ENCODE measurements at regions not wholly inside any gene's neighbourhood (a gene's known extent, or its start where the extent isn't known, plus 50 kb on each side); places are given as distances from the start of the nearest gene placed in this dataset.
"Not testable (repeated sequence)": the region's sequence is repeated elsewhere in the genome, so short reads cannot be mapped to it uniquely, and the experiment has no call there.

DNA sequence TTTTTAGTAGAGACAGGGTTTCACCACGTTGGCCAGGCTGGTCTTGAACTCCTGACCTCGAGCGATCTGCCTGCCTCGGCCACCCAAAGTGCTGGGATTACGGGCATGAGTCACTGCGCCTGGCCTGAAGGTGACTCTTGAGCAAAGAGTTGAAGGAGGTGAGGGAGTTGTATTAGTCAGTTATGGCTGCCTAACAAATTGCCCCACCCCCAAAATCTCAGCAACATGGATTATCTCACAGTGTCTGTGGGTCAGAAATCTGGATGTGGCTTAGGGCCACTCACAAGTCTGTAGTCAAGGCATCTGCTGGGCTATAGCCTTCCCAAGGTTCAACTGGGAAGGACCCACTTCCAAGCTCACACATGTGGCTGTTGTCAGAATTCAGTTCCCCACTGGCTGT, 52.8 kb upstream of the ADGRE5 start:
- Histone ChIP-seq H3K27me3 (ENCODE audit: control insufficient read depth in 2 of 2, insufficient read depth in 1 of 2, low read length in 1 of 2) (peaks cover 0 to 3% of the 10 kb centered on the region in 2 donors), H3K4me3 (ENCODE audit: low read length in 2 of 2) (no peak overlapping the region)
- 96% methylated on average over 6 of the region's 6 CpGs for WGBS

DNA sequence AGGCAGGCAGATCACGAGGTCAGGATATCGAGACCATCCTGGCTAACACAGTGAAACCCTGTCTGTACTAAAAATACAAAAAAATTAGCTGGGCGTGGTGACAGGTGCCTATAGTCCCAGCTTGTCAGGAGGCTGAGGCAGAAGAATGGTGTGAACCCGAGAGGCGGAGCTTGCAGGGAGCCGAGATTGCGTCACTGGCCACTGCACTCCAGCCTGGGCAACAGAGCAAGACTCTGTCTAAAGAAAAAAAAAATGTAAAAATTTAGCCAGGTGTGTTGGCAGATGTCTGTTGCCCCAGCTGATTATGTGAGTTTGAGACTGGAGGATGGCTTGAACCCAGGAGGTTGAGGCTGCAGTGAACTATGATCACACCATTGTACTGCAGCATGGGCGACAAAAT, 54.2 kb upstream of the ADGRE5 start:
- not testable (repeated sequence) for H3K9me3 ChIP-seq (ENCODE audit: control insufficient read depth in 2 of 2, insufficient read depth in 1 of 2, low read length in 1 of 2); H3K4me1 ChIP-seq (ENCODE audit: control insufficient read depth in 2 of 2, insufficient read depth in 2 of 2, low read length in 2 of 2); H3K36me3 ChIP-seq (ENCODE audit: control insufficient read depth in 2 of 2, insufficient read depth in 2 of 2, low read length in 1 of 2); H3K27me3 ChIP-seq (ENCODE audit: control insufficient read depth in 2 of 2, insufficient read depth in 1 of 2, low read length in 1 of 2); H3K27ac ChIP-seq (ENCODE audit: low read depth in 1 of 2, low read length in 1 of 2); DNase-seq (ENCODE audit: low read depth in 6 of 9, low spot score in 9 of 9); H3K4me3 ChIP-seq (ENCODE audit: low read length in 2 of 2)
- WGBS, result 93% methylated on average over 8 of the region's 8 CpGs

More for the DNA sequence above, 52.8 kb upstream of the ADGRE5 start:
- Histone ChIP-seq H3K9me3 (ENCODE audit: control insufficient read depth in 2 of 2, insufficient read depth in 1 of 2, low read length in 1 of 2) (no peaks in the 10 kb centered on the region), H3K4me1 (ENCODE audit: control insufficient read depth in 2 of 2, insufficient read depth in 2 of 2, low read length in 2 of 2) (peaks cover 2 to 3% of the 10 kb centered on the region in 2 donors), H3K36me3 (ENCODE audit: control insufficient read depth in 2 of 2, insufficient read depth in 2 of 2, low read length in 1 of 2) (no peaks in the 10 kb centered on the region), H3K27ac (ENCODE audit: low read depth in 1 of 2, low read length in 1 of 2) (no peak overlapping the region)
- DNase-seq (ENCODE audit: low read depth in 6 of 9, low spot score in 9 of 9), result no peak

DNA sequence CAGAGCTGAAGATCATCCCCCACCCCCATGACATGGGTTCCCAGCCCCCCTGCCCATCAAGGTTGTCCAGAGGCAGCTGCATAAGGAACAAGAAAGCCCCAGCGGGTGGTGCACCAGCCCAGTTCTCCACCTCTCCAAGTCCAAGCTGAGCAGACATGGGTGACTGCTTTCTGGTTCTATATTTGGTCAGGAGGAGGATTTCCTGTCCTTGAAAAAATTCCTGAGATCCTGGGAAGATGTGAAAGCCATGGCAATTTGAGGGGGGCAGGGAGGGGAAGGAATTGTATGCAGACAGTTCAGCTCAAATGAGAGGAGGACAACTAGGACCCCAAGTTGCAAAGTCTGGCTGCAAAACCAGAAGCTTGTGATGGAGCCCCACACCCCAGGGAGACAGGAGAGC, 55.4 kb upstream of the ADGRE5 start:
- H3K27me3 ChIP-seq (ENCODE audit: control insufficient read depth in 2 of 2, insufficient read depth in 1 of 2, low read length in 1 of 2), result no peaks in the 10 kb centered on the region
- H3K9me3 ChIP-seq (ENCODE audit: control insufficient read depth in 2 of 2, insufficient read depth in 1 of 2, low read length in 1 of 2), result no peaks in the 10 kb centered on the region
- H3K4me3 ChIP-seq (ENCODE audit: low read length in 2 of 2), result no peak overlapping the region
- no peaks in the 10 kb centered on the region for H3K36me3 ChIP-seq (ENCODE audit: control insufficient read depth in 2 of 2, insufficient read depth in 2 of 2, low read length in 1 of 2)
- WGBS, result 94% methylated on average over 1 of the region's 1 CpG
- no peak overlapping the region for H3K27ac ChIP-seq (ENCODE audit: low read depth in 1 of 2, low read length in 1 of 2)
- DNase-seq (ENCODE audit: low read depth in 6 of 9, low spot score in 9 of 9), result no peak
- no peaks in the 10 kb centered on the region for H3K4me1 ChIP-seq (ENCODE audit: control insufficient read depth in 2 of 2, insufficient read depth in 2 of 2, low read length in 2 of 2)

DNA sequence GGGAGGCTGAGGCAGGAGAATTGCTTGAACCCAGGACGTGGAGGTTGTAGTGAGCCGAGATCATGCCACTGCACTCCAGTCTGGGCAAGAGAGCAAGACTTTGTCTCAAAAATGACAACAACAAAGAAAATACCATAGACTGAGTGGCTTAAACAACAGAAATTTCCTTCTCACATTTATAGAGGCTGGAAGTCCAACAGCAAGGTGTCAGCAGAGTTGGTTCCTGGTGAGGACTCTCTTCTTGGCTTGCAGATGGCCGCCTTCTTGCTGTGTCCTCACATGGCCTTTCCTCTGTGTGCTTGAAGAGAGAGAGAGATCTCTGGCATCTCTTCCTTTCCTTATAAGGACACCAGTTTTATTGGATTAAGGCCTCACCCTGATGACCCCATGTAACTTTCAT, 56.1 kb upstream of the ADGRE5 start:
- H3K4me1 ChIP-seq (ENCODE audit: control insufficient read depth in 2 of 2, insufficient read depth in 2 of 2, low read length in 2 of 2), result no peaks in the 10 kb centered on the region
- no peak overlapping the region for H3K27ac ChIP-seq (ENCODE audit: low read depth in 1 of 2, low read length in 1 of 2)
- no peak for DNase-seq (ENCODE audit: low read depth in 6 of 9, low spot score in 9 of 9)
- no peaks in the 10 kb centered on the region for H3K9me3 ChIP-seq (ENCODE audit: control insufficient read depth in 2 of 2, insufficient read depth in 1 of 2, low read length in 1 of 2)
- 97% methylated on average over 3 of the region's 3 CpGs for WGBS
- no peaks in the 10 kb centered on the region for H3K27me3 ChIP-seq (ENCODE audit: control insufficient read depth in 2 of 2, insufficient read depth in 1 of 2, low read length in 1 of 2)
- H3K4me3 ChIP-seq (ENCODE audit: low read length in 2 of 2), result no peak overlapping the region
- no peaks in the 10 kb centered on the region for H3K36me3 ChIP-seq (ENCODE audit: control insufficient read depth in 2 of 2, insufficient read depth in 2 of 2, low read length in 1 of 2)

DNA sequence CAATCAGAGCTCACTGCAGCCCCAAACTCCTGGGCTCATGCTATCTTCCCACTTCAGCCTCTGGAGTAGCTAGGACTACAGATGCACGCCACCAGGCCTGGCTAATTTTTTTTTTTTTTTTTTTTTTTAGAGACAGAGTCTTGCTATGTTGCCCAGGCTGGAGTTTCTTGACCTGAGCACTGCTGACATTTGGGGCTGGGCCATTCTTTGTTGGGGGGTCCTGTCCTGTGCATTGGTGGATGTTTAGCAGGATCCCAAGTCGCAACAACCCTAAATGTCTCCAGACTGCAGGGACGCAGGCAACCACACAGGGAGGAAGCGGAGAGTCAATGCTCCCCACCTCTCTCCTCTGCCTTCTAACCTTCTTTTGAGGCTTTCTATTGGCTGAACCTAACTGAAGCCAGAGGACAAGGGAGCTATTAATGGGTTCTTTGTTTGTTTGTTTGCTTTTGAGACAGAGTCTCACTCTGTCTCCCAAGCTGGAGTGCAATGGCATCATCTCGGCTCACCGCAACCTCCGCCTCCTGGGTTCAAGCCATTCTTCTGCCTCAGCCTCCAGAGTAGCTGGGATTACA, 58.3 kb upstream of the ADGRE5 start:
- H3K9me3 ChIP-seq (ENCODE audit: control insufficient read depth in 2 of 2, insufficient read depth in 1 of 2, low read length in 1 of 2), result no peaks in the 10 kb centered on the region
- no peaks in the 10 kb centered on the region for H3K36me3 ChIP-seq (ENCODE audit: control insufficient read depth in 2 of 2, insufficient read depth in 2 of 2, low read length in 1 of 2)
- H3K4me1 ChIP-seq (ENCODE audit: control insufficient read depth in 2 of 2, insufficient read depth in 2 of 2, low read length in 2 of 2), result no peaks in the 10 kb centered on the region
- no peak overlapping the region for H3K4me3 ChIP-seq (ENCODE audit: low read length in 2 of 2)
- no peak overlapping the region for H3K27ac ChIP-seq (ENCODE audit: low read depth in 1 of 2, low read length in 1 of 2)
- 96% methylated on average over 7 of the region's 7 CpGs for WGBS
- H3K27me3 ChIP-seq (ENCODE audit: control insufficient read depth in 2 of 2, insufficient read depth in 1 of 2, low read length in 1 of 2), result peaks cover 0 to 3% of the 10 kb centered on the region in 2 donors
- no peak for DNase-seq (ENCODE audit: low read depth in 6 of 9, low spot score in 9 of 9)

DNA sequence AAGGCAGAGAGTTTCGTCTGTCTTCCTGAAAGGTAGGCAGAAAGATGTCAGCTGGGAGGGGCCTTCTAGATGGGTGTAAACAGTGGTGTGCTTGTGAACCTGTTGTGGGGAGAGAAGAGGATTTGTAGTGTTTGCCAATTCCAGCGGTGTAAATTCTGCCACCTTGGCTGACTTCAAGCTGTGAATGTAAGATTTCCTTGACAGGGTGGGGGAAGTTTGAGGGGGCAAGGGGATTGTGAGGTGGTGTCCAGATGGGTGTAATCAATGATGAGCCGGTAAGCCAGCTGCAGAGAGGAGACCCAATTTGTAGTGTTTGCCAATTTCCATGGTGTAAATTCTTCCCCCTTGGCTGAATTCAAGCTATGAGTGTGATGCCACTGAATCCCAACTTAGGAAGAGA, 61.0 kb upstream of the ADGRE5 start:
- no peaks in the 10 kb centered on the region for H3K4me1 ChIP-seq (ENCODE audit: control insufficient read depth in 2 of 2, insufficient read depth in 2 of 2, low read length in 2 of 2)
- no peak overlapping the region for H3K27ac ChIP-seq (ENCODE audit: low read depth in 1 of 2, low read length in 1 of 2)
- H3K4me3 ChIP-seq (ENCODE audit: low read length in 2 of 2), result no peak overlapping the region
- no peak for DNase-seq (ENCODE audit: low read depth in 6 of 9, low spot score in 9 of 9)
- peaks cover 0 to 3% of the 10 kb centered on the region in 2 donors for H3K27me3 ChIP-seq (ENCODE audit: control insufficient read depth in 2 of 2, insufficient read depth in 1 of 2, low read length in 1 of 2)
- WGBS, result 94% methylated on average over 3 of the region's 3 CpGs
- no peaks in the 10 kb centered on the region for H3K9me3 ChIP-seq (ENCODE audit: control insufficient read depth in 2 of 2, insufficient read depth in 1 of 2, low read length in 1 of 2)
- H3K36me3 ChIP-seq (ENCODE audit: control insufficient read depth in 2 of 2, insufficient read depth in 2 of 2, low read length in 1 of 2), result no peaks in the 10 kb centered on the region

DNA sequence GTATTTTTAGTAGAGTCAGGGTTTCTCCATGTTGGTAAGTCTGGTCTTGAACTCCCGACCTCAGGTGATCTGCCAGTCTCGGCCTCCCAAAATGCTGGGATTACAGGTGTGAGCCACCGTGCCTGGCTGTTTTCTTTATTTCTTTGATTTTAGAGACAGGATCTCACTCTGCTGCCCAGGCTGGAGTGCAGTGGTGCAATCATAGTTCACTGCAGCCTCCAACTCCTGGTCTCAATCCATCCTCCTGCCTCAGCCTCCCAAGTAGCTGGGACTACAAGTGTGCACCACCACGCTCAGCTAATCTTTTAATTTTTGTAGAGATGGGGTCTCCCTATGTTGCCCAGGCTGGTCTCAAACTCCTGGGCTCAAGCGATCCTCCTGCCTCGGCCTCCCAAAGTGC, 61.5 kb upstream of the ADGRE5 start:
- 97% methylated on average over 6 of the region's 6 CpGs for WGBS
- H3K36me3 ChIP-seq (ENCODE audit: control insufficient read depth in 2 of 2, insufficient read depth in 2 of 2, low read length in 1 of 2); H3K27ac ChIP-seq (ENCODE audit: low read depth in 1 of 2, low read length in 1 of 2); H3K4me1 ChIP-seq (ENCODE audit: control insufficient read depth in 2 of 2, insufficient read depth in 2 of 2, low read length in 2 of 2); H3K27me3 ChIP-seq (ENCODE audit: control insufficient read depth in 2 of 2, insufficient read depth in 1 of 2, low read length in 1 of 2); DNase-seq (ENCODE audit: low read depth in 6 of 9, low spot score in 9 of 9); H3K9me3 ChIP-seq (ENCODE audit: control insufficient read depth in 2 of 2, insufficient read depth in 1 of 2, low read length in 1 of 2); H3K4me3 ChIP-seq (ENCODE audit: low read length in 2 of 2): not testable (repeated sequence)

DNA sequence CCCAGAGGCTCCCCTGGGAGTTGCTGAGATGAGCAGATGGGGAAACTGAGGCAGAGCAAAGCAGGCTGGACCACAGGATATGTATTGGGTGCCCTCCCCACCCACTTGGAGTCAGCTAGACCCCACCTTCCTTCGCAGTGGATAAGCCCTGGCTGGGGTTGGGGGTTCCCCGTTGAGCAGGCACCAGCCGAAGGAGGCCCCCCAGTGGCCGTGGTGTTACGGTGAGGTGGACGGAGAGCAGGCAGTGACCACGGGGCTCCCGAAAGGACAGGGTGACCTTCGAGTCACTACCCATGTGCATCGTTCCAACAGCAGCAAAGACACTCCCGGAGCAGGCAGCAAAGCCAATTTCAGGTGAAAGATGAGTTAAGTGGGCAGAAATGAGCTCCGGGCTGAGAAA, 62.4 kb upstream of the ADGRE5 start:
- Histone ChIP-seq H3K27me3 (ENCODE audit: control insufficient read depth in 2 of 2, insufficient read depth in 1 of 2, low read length in 1 of 2) (peaks cover 0 to 3% of the 10 kb centered on the region in 2 donors), H3K27ac (ENCODE audit: low read depth in 1 of 2, low read length in 1 of 2) (no peak overlapping the region), H3K9me3 (ENCODE audit: control insufficient read depth in 2 of 2, insufficient read depth in 1 of 2, low read length in 1 of 2) (no peaks in the 10 kb centered on the region), H3K4me3 (ENCODE audit: low read length in 2 of 2) (no peak overlapping the region), H3K4me1 (ENCODE audit: control insufficient read depth in 2 of 2, insufficient read depth in 2 of 2, low read length in 2 of 2) (no peaks in the 10 kb centered on the region), H3K36me3 (ENCODE audit: control insufficient read depth in 2 of 2, insufficient read depth in 2 of 2, low read length in 1 of 2) (no peaks in the 10 kb centered on the region)
- 50% methylated on average over 12 of the region's 12 CpGs for WGBS
- DNase-seq (ENCODE audit: low read depth in 6 of 9, low spot score in 9 of 9), result no peak

DNA sequence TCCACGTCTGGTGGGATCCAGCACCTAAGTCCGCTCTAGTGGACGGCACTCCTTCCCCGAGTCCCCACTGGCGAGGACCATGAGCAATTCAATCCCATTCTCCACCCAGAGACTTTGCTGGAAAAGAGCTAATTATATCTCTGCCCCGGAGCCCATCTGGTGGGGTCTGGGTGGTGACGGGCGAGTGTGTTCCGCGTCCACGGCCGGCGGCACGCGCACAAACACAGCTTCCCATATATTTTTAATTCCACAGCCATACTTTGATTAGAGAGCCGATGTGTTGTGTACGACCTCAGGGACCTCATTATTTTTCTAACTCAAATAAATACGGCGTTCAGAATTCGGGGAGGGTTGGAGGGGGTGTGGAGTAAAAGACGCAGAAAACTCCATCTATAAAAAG, 64.1 kb upstream of the ADGRE5 start:
- WGBS, result 91% methylated on average over 21 of the region's 21 CpGs
- DNase-seq (ENCODE audit: low read depth in 6 of 9, low spot score in 9 of 9), result no peak

DNA sequence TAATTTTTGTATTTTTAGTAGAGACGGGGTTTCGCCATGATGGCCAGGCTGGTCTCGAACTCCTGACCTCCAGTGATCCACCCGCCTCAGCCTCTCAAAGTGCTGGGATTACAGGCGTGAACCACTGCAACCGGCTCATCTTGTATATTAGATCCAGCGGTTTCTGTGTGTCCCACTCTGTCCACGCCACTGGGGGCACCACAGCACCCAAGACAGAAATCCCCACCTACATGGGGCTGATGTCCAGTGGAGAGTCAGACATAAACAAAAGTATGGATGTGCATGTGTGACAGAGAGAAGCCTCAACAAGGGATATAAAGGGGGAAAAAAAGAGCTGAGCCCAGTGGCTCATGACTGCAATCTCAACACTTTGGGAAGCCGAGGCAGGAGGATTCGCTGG, 65.8 kb upstream of the ADGRE5 start:
- DNase-seq (ENCODE audit: low read depth in 6 of 9, low spot score in 9 of 9), result no peak
- Histone ChIP-seq H3K4me3 (ENCODE audit: low read length in 2 of 2) (no peak overlapping the region), H3K27ac (ENCODE audit: low read depth in 1 of 2, low read length in 1 of 2) (no peak overlapping the region)

More for the DNA sequence above, 64.1 kb upstream of the ADGRE5 start:
- H3K36me3 ChIP-seq (ENCODE audit: control insufficient read depth in 2 of 2, insufficient read depth in 2 of 2, low read length in 1 of 2), result no peaks in the 10 kb centered on the region
- no peak overlapping the region for H3K4me3 ChIP-seq (ENCODE audit: low read length in 2 of 2)
- no peaks in the 10 kb centered on the region for H3K4me1 ChIP-seq (ENCODE audit: control insufficient read depth in 2 of 2, insufficient read depth in 2 of 2, low read length in 2 of 2)
- H3K9me3 ChIP-seq (ENCODE audit: control insufficient read depth in 2 of 2, insufficient read depth in 1 of 2, low read length in 1 of 2), result no peaks in the 10 kb centered on the region
- H3K27ac ChIP-seq (ENCODE audit: low read depth in 1 of 2, low read length in 1 of 2), result no peak overlapping the region
- H3K27me3 ChIP-seq (ENCODE audit: control insufficient read depth in 2 of 2, insufficient read depth in 1 of 2, low read length in 1 of 2), result peaks cover 0 to 3% of the 10 kb centered on the region in 2 donors

More for the DNA sequence above, 65.8 kb upstream of the ADGRE5 start:
- Histone ChIP-seq H3K27me3 (ENCODE audit: control insufficient read depth in 2 of 2, insufficient read depth in 1 of 2, low read length in 1 of 2) (peaks cover 0 to 3% of the 10 kb centered on the region in 2 donors), H3K4me1 (ENCODE audit: control insufficient read depth in 2 of 2, insufficient read depth in 2 of 2, low read length in 2 of 2) (no peaks in the 10 kb centered on the region), H3K9me3 (ENCODE audit: control insufficient read depth in 2 of 2, insufficient read depth in 1 of 2, low read length in 1 of 2) (no peaks in the 10 kb centered on the region), H3K36me3 (ENCODE audit: control insufficient read depth in 2 of 2, insufficient read depth in 2 of 2, low read length in 1 of 2) (no peaks in the 10 kb centered on the region)
- 95% methylated on average over 10 of the region's 10 CpGs for WGBS

Measured in thymus (tissue), 11 donors.